ENCODE measurements at regions not wholly inside any gene's neighbourhood (a gene's known extent, or its start where the extent isn't known, plus 50 kb on each side); places are given as distances from the start of the nearest gene placed in this dataset.

DNA sequence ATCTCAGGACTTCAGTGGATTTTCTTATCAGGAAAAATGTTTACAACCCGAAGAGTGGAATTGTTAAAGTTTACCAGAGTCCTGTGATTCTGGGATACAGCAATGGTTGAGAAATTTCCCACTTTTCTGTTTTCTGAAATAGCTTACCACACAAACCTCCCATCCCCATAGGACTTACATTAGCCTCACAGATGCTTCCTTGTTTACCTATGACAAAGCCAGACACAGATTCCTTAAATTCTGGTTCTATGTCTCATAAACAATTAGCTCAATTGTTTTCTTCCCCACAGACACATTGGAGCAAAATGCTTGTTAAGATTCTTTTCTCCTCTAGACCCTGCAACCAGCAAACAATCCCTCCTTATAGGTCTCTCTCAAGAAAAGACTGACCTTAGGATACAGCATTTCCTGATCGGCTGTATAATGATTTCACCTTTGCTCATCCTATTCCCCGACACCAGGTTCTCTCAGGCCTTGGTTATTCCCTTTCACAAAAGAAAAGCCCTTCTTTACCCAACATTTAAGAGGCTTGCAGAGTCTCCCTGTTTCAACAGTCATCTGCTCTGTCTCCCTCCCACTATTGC lies 886.2 kb downstream of the ARAP2 start:
- TF ChIP-seq, protein P1, sequence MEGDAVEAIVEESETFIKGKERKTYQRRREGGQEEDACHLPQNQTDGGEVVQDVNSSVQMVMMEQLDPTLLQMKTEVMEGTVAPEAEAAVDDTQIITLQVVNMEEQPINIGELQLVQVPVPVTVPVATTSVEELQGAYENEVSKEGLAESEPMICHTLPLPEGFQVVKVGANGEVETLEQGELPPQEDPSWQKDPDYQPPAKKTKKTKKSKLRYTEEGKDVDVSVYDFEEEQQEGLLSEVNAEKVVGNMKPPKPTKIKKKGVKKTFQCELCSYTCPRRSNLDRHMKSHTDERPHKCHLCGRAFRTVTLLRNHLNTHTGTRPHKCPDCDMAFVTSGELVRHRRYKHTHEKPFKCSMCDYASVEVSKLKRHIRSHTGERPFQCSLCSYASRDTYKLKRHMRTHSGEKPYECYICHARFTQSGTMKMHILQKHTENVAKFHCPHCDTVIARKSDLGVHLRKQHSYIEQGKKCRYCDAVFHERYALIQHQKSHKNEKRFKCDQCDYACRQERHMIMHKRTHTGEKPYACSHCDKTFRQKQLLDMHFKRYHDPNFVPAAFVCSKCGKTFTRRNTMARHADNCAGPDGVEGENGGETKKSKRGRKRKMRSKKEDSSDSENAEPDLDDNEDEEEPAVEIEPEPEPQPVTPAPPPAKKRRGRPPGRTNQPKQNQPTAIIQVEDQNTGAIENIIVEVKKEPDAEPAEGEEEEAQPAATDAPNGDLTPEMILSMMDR (IDR thresholded peaks at IDR 0.05), result no peak
- no peak for TF ChIP-seq POLR2A (IDR thresholded peaks at IDR 0.05)
